ENCODE measurements at regions not wholly inside any gene's neighbourhood (a gene's known extent, or its start where the extent isn't known, plus 50 kb on each side); places are given as distances from the start of the nearest gene placed in this dataset.

DNA sequence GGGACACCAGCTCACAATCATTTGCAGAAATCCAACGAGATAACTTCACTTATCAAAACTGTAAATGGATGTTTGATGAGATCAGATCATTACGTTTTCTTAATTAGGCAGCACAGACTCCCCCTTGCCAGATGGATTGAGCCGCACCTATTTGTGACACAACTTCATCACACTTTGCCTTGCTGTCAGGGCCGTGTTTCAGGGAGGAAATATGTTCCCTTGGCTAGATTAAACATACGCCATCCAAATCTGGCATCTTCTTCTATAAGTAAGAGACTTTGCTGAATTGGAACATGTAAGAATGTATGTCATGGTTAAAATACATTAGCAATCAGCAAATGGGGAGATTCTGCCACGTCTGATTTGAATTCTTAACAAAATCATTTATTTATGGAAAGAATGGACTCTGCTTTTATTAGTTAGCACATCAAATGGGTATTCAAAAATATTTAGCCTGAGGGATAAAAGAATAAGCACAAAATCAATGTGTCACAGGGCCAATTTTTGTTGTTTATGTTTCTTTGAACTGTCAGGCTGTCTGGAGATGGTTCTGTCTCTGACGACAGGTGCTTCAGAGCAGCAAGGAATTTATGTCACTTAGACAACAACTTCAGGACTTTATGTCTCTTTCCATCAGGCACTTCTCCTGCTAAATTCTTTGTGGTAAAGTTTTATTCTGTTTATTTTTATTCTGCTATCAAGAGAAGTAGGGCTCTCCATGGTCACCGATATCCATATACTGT is 326.1 kb upstream of the NCAM1 start:
- peaks cover 18% of the 10 kb centered on the region for H3K4me1 Mint-ChIP-seq
- H3K4me3 Mint-ChIP-seq = no peak overlapping the region
- TF ChIP-seq, protein P1, sequence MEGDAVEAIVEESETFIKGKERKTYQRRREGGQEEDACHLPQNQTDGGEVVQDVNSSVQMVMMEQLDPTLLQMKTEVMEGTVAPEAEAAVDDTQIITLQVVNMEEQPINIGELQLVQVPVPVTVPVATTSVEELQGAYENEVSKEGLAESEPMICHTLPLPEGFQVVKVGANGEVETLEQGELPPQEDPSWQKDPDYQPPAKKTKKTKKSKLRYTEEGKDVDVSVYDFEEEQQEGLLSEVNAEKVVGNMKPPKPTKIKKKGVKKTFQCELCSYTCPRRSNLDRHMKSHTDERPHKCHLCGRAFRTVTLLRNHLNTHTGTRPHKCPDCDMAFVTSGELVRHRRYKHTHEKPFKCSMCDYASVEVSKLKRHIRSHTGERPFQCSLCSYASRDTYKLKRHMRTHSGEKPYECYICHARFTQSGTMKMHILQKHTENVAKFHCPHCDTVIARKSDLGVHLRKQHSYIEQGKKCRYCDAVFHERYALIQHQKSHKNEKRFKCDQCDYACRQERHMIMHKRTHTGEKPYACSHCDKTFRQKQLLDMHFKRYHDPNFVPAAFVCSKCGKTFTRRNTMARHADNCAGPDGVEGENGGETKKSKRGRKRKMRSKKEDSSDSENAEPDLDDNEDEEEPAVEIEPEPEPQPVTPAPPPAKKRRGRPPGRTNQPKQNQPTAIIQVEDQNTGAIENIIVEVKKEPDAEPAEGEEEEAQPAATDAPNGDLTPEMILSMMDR (conservative IDR thresholded peaks at IDR 0.05) = no peak
- H3K36me3 Mint-ChIP-seq (ENCODE audit: low read depth) = peaks cover 6% of the 10 kb centered on the region
- H3K9me3 Mint-ChIP-seq = peaks cover 3% of the 10 kb centered on the region
- H3K27ac Mint-ChIP-seq (ENCODE audit: unreplicated experiment) = no peak overlapping the region
- H3K27me3 Mint-ChIP-seq (ENCODE audit: low read depth) = no peaks in the 10 kb centered on the region
- no peak for DNase-seq (ENCODE audit: low read depth, low spot score)

DNA sequence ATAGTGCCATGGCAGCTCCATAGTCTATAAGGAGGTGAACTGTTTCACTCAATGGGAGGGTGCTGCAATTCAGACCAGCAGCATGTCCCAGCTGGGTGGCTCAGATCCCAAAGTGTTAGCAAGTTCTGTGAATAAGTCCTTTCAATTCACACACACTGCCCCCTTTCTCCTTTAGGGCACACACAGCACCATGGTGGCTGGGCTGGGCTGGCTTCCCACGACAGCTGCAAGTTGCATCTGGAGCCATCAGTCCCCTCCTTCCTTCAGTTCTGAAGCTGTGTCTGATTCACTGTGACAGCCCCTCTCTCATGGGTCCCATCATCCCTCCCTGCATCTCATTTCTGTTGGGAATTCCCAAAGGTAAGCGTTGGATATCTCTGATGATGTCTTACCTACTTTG is 324.1 kb upstream of the NCAM1 start:
- TF ChIP-seq, protein P1 (conservative IDR thresholded peaks at IDR 0.05) = no peak
- H3K27me3 Mint-ChIP-seq (ENCODE audit: low read depth) = no peaks in the 10 kb centered on the region
- H3K27ac Mint-ChIP-seq (ENCODE audit: unreplicated experiment) = no peak overlapping the region
- peaks cover 18% of the 10 kb centered on the region for H3K4me1 Mint-ChIP-seq
- H3K9me3 Mint-ChIP-seq = peaks cover 15% of the 10 kb centered on the region
- H3K4me3 Mint-ChIP-seq = no peak overlapping the region
- peaks cover 11% of the 10 kb centered on the region for H3K36me3 Mint-ChIP-seq (ENCODE audit: low read depth)
- no peak for DNase-seq (ENCODE audit: low read depth, low spot score)

DNA sequence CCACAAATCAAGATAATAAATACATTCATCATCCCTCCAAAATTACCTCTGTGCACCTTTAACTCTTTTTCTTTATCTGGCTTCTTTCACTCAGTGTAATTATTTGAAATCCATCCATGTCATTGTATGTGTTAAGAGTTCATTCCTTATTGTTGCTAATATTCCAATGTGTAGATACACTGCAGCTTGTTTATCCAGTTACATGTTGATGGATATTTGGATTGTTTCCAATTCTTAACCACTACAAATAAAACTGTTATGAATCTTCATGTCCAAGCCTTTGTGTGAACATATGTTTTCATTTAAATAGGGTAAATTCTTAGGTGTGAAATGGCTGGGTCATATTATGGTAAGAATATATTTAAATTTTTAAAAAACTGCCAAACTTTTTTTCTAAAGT is 323.3 kb upstream of the NCAM1 start:
- no peak overlapping the region for H3K27ac Mint-ChIP-seq (ENCODE audit: unreplicated experiment)
- TF ChIP-seq, protein P1 (conservative IDR thresholded peaks at IDR 0.05) = no peak
- H3K4me1 Mint-ChIP-seq = peaks cover 18% of the 10 kb centered on the region
- no peak overlapping the region for H3K4me3 Mint-ChIP-seq
- H3K36me3 Mint-ChIP-seq (ENCODE audit: low read depth) = peaks cover 14% of the 10 kb centered on the region
- H3K27me3 Mint-ChIP-seq (ENCODE audit: low read depth) = no peaks in the 10 kb centered on the region
- H3K9me3 Mint-ChIP-seq = peaks cover 17% of the 10 kb centered on the region
- no peak for DNase-seq (ENCODE audit: low read depth, low spot score)

DNA sequence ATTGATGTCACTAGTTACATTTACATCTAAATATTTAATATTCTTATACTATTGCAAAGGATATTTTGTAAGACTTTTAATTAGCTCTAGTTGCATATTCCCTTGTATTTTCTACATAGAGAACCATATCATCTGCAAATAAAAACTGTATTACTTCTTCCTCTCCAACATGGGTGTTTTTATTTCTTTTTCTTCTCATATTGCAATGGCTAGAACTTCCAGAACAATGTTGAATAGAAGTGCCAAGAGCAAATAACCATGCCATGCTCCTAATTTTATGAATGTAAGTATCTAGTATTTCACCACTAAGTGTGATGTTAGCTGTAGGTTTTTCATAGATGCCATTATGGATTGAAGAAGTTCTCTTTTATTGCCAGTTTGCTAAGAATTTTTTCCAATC is 321.8 kb upstream of the NCAM1 start:
- DNase-seq (ENCODE audit: low read depth, low spot score) = no peak
- H3K9me3 Mint-ChIP-seq = peaks cover 17% of the 10 kb centered on the region
- H3K27me3 Mint-ChIP-seq (ENCODE audit: low read depth) = no peaks in the 10 kb centered on the region
- no peak overlapping the region for H3K4me3 Mint-ChIP-seq
- no peak overlapping the region for H3K27ac Mint-ChIP-seq (ENCODE audit: unreplicated experiment)
- TF ChIP-seq, protein P1 (conservative IDR thresholded peaks at IDR 0.05) = no peak
- peaks cover 13% of the 10 kb centered on the region for H3K4me1 Mint-ChIP-seq
- H3K36me3 Mint-ChIP-seq (ENCODE audit: low read depth) = peaks cover 14% of the 10 kb centered on the region

DNA sequence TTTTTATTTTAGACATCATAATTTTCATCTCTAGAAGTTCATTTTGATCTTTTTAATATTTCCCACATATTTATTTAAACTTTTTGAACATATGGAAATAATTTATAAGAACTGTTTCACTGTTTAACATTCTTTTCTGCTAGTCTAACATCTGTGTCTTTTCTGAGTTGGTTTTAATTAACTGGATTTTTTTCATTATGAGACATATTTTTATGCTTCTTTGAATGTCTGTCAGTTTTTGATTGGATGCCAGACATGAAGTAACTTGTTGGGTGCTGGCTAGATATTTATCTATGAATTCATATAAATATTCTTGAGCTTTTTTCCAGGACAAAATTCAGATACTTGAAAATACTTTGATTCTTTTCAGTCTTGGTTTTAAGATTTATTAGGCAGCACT is 317.8 kb upstream of the NCAM1 start:
- TF ChIP-seq, protein P1 (conservative IDR thresholded peaks at IDR 0.05) = no peak
- H3K4me3 Mint-ChIP-seq = no peak overlapping the region
- H3K9me3 Mint-ChIP-seq = peaks cover 16% of the 10 kb centered on the region
- peaks cover 14% of the 10 kb centered on the region for H3K36me3 Mint-ChIP-seq (ENCODE audit: low read depth)
- H3K27ac Mint-ChIP-seq (ENCODE audit: unreplicated experiment) = no peak overlapping the region
- H3K4me1 Mint-ChIP-seq = no peaks in the 10 kb centered on the region
- no peak for DNase-seq (ENCODE audit: low read depth, low spot score)
- H3K27me3 Mint-ChIP-seq (ENCODE audit: low read depth) = no peaks in the 10 kb centered on the region

All from neural crest cell (in vitro differentiated cells).